KMS-11 (cell line): ENCODE measurements at regions not wholly inside any gene's neighbourhood (a gene's known extent, or its start where the extent isn't known, plus 50 kb on each side); places are given as distances from the start of the nearest gene placed in this dataset.

Source experiments
- H2AFZ ChIP-seq: fragments of 200-600 bp; sonication (generic); 2 replicates; pipeline ENCODE4 v1.6.1; 2016; ENCODE audit warnings: antibody characterized with exemption, mixed run types, low read depth
- H3K27ac ChIP-seq: fragments of 200-600 bp; sonication (generic); 2 replicates; pipeline ENCODE4 v1.6.1; 2016; ENCODE audit warnings: mild to moderate bottlenecking, mixed run types
- H3K27me3 ChIP-seq: fragments of 200-600 bp; sonication (generic); 2 replicates; pipeline ENCODE4 v1.6.1; 2017; ENCODE audit warnings: mild to moderate bottlenecking, low read depth, mixed run types, moderate library complexity; ENCODE audit not compliant: insufficient read depth
- H3K36me3 ChIP-seq: fragments of 200-600 bp; sonication (generic); 2 replicates; pipeline ENCODE4 v1.6.1; 2017; ENCODE audit warnings: mild to moderate bottlenecking, mixed run types; ENCODE audit not compliant: insufficient read depth
- H3K4me1 ChIP-seq: fragments of 200-600 bp; sonication (generic); 2 replicates; pipeline ENCODE4 v1.6.1; 2016; ENCODE audit warnings: mild to moderate bottlenecking, low read depth, mixed run types; ENCODE audit not compliant: poor library complexity, severe bottlenecking
- H3K4me2 ChIP-seq: fragments of 200-600 bp; sonication (generic); 2 replicates; pipeline ENCODE4 v1.7.0; 2016; ENCODE audit warnings: mild to moderate bottlenecking, mixed run types
- H3K4me3 ChIP-seq: fragments of 200-600 bp; sonication (generic); IDR thresholded peaks from 2 replicates; pipeline ENCODE4 v1.6.1; 2017; ENCODE audit warnings: low read depth, low read length, mixed read lengths; ENCODE audit not compliant: insufficient read depth
- H3K79me2 ChIP-seq: fragments of 200-600 bp; sonication (generic); 2 replicates; pipeline ENCODE4 v1.6.1; 2016; ENCODE audit warnings: low read depth, mixed run types; ENCODE audit not compliant: insufficient read depth
- H3K9ac ChIP-seq: fragments of 200-600 bp; sonication (generic); 2 replicates; pipeline ENCODE4 v1.6.1; 2016; ENCODE audit warnings: mild to moderate bottlenecking, mixed run types
- H4K20me1 ChIP-seq: fragments of 200-600 bp; sonication (generic); 2 replicates; pipeline ENCODE4 v1.6.1; 2016; ENCODE audit warnings: mild to moderate bottlenecking, mixed run types; ENCODE audit not compliant: insufficient read depth
- TF ChIP-seq, protein P1 (sequence below): fragments of 200-600 bp; sonication (generic); conservative IDR thresholded peaks from 2 replicates; pipeline ENCODE4 v1.6.1; 2017; ENCODE audit warnings: low read depth, mild to moderate bottlenecking, antibody characterized with exemption, low read length, moderate library complexity, mixed read lengths

DNA sequence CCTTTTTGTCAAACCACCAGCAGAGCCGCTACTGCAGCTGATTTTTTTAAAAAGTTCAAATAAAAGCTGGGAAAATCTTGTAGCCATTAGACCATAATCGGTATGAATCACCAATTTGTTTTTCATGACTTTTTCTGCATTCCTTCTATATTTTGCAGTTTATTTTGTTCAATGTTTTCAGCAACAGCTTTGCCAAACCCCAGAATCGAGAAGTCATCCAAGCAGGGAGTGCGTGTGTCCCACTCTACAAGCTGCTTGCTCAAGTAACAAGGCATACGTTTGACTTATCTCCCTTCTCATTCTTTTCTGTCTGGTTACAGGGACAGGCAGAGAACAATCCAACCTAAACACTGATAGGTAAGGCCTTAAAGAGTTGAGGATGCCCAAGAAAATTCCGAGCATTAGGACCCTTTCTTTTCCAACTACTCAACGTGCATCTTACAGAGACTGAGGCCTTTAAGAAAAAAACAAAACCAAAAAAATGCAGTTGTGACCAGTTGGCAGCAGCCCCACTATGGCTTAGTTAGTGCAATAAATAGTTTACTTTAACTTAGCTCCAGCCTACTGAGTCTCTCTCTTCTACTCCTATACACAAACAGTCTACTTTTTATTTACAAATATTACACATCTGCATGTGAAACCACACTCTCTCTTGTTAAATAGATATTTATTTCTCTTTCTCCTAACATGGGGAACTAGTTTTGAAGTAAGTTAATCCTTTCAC lies 134.7 kb upstream of the SLIT3 start:
- Histone ChIP-seq H3K4me1 (no peaks in the 10 kb centered on the region), H3K79me2 (no peaks in the 10 kb centered on the region), H3K27me3 (no peaks in the 10 kb centered on the region), H3K27ac (no peak overlapping the region), H3K4me3 (no peak overlapping the region), H3K9ac (no peak overlapping the region), H3K36me3 (no peaks in the 10 kb centered on the region), H2AFZ (no peak overlapping the region), H4K20me1 (no peaks in the 10 kb centered on the region), H3K4me2 (no peak overlapping the region)
- TF ChIP-seq, protein P1, sequence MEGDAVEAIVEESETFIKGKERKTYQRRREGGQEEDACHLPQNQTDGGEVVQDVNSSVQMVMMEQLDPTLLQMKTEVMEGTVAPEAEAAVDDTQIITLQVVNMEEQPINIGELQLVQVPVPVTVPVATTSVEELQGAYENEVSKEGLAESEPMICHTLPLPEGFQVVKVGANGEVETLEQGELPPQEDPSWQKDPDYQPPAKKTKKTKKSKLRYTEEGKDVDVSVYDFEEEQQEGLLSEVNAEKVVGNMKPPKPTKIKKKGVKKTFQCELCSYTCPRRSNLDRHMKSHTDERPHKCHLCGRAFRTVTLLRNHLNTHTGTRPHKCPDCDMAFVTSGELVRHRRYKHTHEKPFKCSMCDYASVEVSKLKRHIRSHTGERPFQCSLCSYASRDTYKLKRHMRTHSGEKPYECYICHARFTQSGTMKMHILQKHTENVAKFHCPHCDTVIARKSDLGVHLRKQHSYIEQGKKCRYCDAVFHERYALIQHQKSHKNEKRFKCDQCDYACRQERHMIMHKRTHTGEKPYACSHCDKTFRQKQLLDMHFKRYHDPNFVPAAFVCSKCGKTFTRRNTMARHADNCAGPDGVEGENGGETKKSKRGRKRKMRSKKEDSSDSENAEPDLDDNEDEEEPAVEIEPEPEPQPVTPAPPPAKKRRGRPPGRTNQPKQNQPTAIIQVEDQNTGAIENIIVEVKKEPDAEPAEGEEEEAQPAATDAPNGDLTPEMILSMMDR: no peak

DNA sequence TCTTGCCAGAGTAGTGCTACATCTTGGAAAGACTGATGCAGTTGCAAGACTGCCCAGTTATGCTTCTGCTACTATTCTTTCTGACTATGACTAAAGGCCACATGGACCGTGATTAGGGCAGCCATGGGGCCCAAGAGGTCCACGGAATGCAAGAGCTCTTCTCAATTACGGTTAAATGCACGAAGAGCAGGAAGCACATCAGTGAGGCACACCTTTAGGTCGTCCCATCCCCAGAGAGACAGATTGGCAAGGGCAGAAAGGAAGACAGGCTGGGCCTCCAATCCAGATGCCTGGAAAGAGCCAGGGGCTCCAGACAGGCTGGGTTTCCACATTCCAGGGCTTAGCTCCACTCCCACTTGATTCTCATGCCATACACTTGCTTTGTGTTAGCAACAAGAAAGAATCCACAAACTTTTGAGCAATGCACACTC lies 132.3 kb upstream of the SLIT3 start:
- no peaks in the 10 kb centered on the region for H3K27me3 ChIP-seq
- no peaks in the 10 kb centered on the region for H4K20me1 ChIP-seq
- no peak overlapping the region for H3K4me2 ChIP-seq
- H3K4me3 ChIP-seq: no peak overlapping the region
- H2AFZ ChIP-seq: no peak overlapping the region
- TF ChIP-seq, protein P1: no peak
- H3K79me2 ChIP-seq: no peaks in the 10 kb centered on the region
- H3K4me1 ChIP-seq: no peaks in the 10 kb centered on the region
- no peak overlapping the region for H3K9ac ChIP-seq
- H3K36me3 ChIP-seq: no peaks in the 10 kb centered on the region
- no peak overlapping the region for H3K27ac ChIP-seq

DNA sequence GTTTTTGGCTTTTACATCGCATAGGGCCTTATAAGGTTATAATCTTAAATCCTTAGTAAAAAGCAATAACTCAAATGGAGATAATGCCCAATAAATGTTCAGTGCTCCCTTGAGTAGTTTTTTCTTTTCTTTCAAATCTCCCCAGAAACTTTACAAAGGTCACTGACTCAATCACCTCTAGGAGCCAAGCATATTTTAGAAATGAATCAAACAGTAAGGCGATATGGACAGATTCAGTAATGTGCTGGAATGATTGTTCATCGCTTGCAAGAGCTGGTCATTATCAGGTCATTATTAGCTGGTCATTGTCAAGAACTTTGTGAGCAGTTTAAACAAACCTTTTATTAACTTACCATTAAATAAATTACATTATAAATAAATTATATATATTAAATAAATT lies 130.4 kb upstream of the SLIT3 start:
- Histone ChIP-seq H3K4me2 (no peak overlapping the region), H2AFZ (no peak overlapping the region)
- TF ChIP-seq, protein P1: no peak

DNA sequence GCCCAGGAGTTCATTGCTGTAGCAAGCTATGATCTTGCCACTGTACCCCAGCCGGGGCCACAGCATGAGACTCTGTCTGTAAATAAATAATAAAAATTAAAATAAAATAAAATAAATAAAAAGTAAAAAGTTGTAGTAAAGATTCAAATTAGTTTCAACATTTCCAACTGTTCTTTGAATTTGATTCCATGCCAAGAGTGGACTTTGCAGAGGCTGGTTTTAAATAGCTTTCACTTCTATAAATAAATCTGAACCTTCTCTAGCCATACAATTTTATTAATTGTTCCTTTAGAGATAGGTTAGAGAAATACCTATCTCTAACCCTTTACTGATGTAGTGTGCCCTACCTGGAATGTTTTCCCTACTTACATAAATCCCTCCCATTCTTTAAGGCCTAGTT lies 129.7 kb upstream of the SLIT3 start:
- H3K27me3 ChIP-seq: no peaks in the 10 kb centered on the region
- H2AFZ ChIP-seq: no peak overlapping the region
- TF ChIP-seq, protein P1: no peak
- H3K4me2 ChIP-seq: no peak overlapping the region
- H3K4me1 ChIP-seq: no peaks in the 10 kb centered on the region
- H3K4me3 ChIP-seq: no peak overlapping the region
- no peak overlapping the region for H3K27ac ChIP-seq
- H4K20me1 ChIP-seq: no peaks in the 10 kb centered on the region
- H3K9ac ChIP-seq: no peak overlapping the region
- H3K79me2 ChIP-seq: no peaks in the 10 kb centered on the region
- H3K36me3 ChIP-seq: no peaks in the 10 kb centered on the region

More for the DNA sequence above, 130.4 kb upstream of the SLIT3 start:
- Histone ChIP-seq H3K36me3 (no peaks in the 10 kb centered on the region), H3K4me1 (no peaks in the 10 kb centered on the region), H3K27ac (no peak overlapping the region), H3K4me3 (no peak overlapping the region), H3K9ac (no peak overlapping the region), H3K27me3 (no peaks in the 10 kb centered on the region), H3K79me2 (no peaks in the 10 kb centered on the region), H4K20me1 (no peaks in the 10 kb centered on the region)
